Stimulated activated CD4-positive, alpha-beta T cell treated with anti-CD3 and anti-CD28 coated beads, Interleukin-2, amount 100 ng/mL, for 48 hours (primary cell): ENCODE measurements at regions not wholly inside any gene's neighbourhood (a gene's known extent, or its start where the extent isn't known, plus 50 kb on each side); places are given as distances from the start of the nearest gene placed in this dataset.
A peak's percentile ranks its signal among the peaks of the same experiment; 100 is the strongest.
"Not testable (repeated sequence)": the region's sequence is repeated elsewhere in the genome, so short reads cannot be mapped to it uniquely, and the experiment has no call there.

ENCODE experiments used
- DNase-seq, 2 donors: peaks; one replicate each; pipeline ENCODE4 v3.0.0-alpha.2; 2020

- DNase-seq = peak; percentile 27 to 39
Measured at GRCh38 chr20:22691369-22692118, 107.2 kb upstream of the FOXA2 start.

- no peak for DNase-seq
Measured at GRCh38 chr20:22692119-22692475, 107.7 kb upstream of the FOXA2 start.

- DNase-seq = not testable (repeated sequence)
Measured at GRCh38 chr20:22692620-22693019, 108.2 kb upstream of the FOXA2 start.

GRCh38 chr20:22696759-22697158 is 112.4 kb upstream of the FOXA2 start:
- DNase-seq = no peak

- DNase-seq = no peak
Measured at GRCh38 chr20:22698259-22698842, 114.0 kb upstream of the FOXA2 start.

- DNase-seq = no peak
Measured at GRCh38 chr20:22699396-22699795, 115.0 kb upstream of the FOXA2 start.

- DNase-seq = no peak
Measured at GRCh38 chr20:22700367-22700766, 116.0 kb upstream of the FOXA2 start.

GRCh38 chr20:22701679-22702308 is 117.4 kb upstream of the FOXA2 start:
- no peak for DNase-seq

- no peak for DNase-seq
Measured at GRCh38 chr20:22703843-22704242, 119.5 kb upstream of the FOXA2 start.

GRCh38 chr20:22711971-22712755 is 127.8 kb upstream of the FOXA2 start:
- DNase-seq = no peak

GRCh38 chr20:22716821-22717351 is 132.5 kb upstream of the FOXA2 start:
- DNase-seq = no peak

GRCh38 chr20:22717466-22717865 is 133.1 kb upstream of the FOXA2 start:
- DNase-seq = no peak

- DNase-seq = no peak
Measured at GRCh38 chr20:22719167-22719591, 134.8 kb upstream of the FOXA2 start.

GRCh38 chr20:22720206-22720605 is 135.8 kb upstream of the FOXA2 start:
- no peak for DNase-seq

- no peak for DNase-seq
Measured at GRCh38 chr20:22722811-22723210, 138.4 kb upstream of the FOXA2 start.

- no peak for DNase-seq
Measured at GRCh38 chr20:22723659-22724058, 139.3 kb upstream of the FOXA2 start.

- no peak for DNase-seq
Measured at GRCh38 chr20:22728146-22728745, 143.9 kb upstream of the FOXA2 start.

- no peak for DNase-seq
Measured at GRCh38 chr20:22729180-22729579, 144.8 kb upstream of the FOXA2 start.

- no peak for DNase-seq
Measured at GRCh38 chr20:22729616-22730236, 145.4 kb upstream of the FOXA2 start.

- no peak for DNase-seq
Measured at GRCh38 chr20:22732751-22733150, 148.4 kb upstream of the FOXA2 start.

- not testable (repeated sequence) for DNase-seq
Measured at GRCh38 chr20:22734946-22735647, 150.7 kb upstream of the FOXA2 start.

GRCh38 chr20:22740829-22741228 is 156.5 kb upstream of the FOXA2 start:
- DNase-seq = no peak
